T-cell (primary cell): ENCODE measurements at regions not wholly inside any gene's neighbourhood (a gene's known extent, or its start where the extent isn't known, plus 50 kb on each side); places are given as distances from the start of the nearest gene placed in this dataset.

Source experiments
- ATAC-seq, 4 experiments: fragments of 200-7000 bp in 3 of 4; fragments of 150-1000 bp in 1 of 4; cut with Tn5 transposase; replicated peaks in 1 of 4; 1 replicate in 3 of 4; 2 replicates in 1 of 4; pipeline ENCODE4 v1.10.0; 2021; ENCODE audit warnings: moderate library complexity in 3 of 4, mild to moderate bottlenecking in 2 of 4, moderate number of reproducible peaks in 1 of 4
- CTCF ChIA-PET, 2 donors: fragments of 300-600 bp; sonication (Branson Sonifier 250); formaldehyde crosslinking; loops; one replicate each; lab custom pipeline; 2022; ENCODE audit warnings: antibody characterized with exemption in 2 of 2; lab: Charles Lee
- POLR2A ChIA-PET, 2 donors: fragments of 300-600 bp; sonication (Branson Sonifier 250); formaldehyde crosslinking; loops; one replicate each; lab custom pipeline; 2022; ENCODE audit warnings: antibody characterized with exemption in 2 of 2; lab: Charles Lee
- DNase-seq, 35 experiments: peaks; one replicate each; pipeline versions ENCODE4 v3.0.0 to v3.0.0-alpha.2; 2013 to 2023
- H3K27ac ChIP-seq: one replicate; pipeline ENCODE4 v1.5.1; 2013; ENCODE audit warnings: low read length
- H3K27me3 ChIP-seq, 2 experiments: replicated peaks in 1 of 2; 1 replicate in 1 of 2; 2 replicates in 1 of 2; pipeline versions ENCODE4 v1.6.1 to v1.7.0; 2013; ENCODE audit warnings: low read length in 1 of 2, mixed read lengths in 1 of 2; ENCODE audit not compliant: control insufficient read depth in 2 of 2, insufficient read depth in 2 of 2; ENCODE audit errors: extremely low read depth in 1 of 2
- H3K36me3 ChIP-seq, 2 donors: 1 replicate in 1 of 2; 2 replicates in 1 of 2; pipeline versions ENCODE4 v1.6.1 to v1.7.0; 2013; ENCODE audit warnings: low read length in 1 of 2; ENCODE audit not compliant: control insufficient read depth in 2 of 2, insufficient read depth in 1 of 2; ENCODE audit errors: extremely low read depth in 1 of 2
- H3K4me1 ChIP-seq, 2 experiments: 1 replicate in 1 of 2; 2 replicates in 1 of 2; pipeline versions ENCODE4 v1.6.1 to v1.7.0; 2013; ENCODE audit warnings: low read length in 2 of 2, mixed read lengths in 1 of 2; ENCODE audit not compliant: insufficient read depth in 2 of 2, control insufficient read depth in 1 of 2; ENCODE audit errors: extremely low read depth in 1 of 2
- H3K4me3 ChIP-seq, 2 donors: 1 replicate in 1 of 2; 2 replicates in 1 of 2; pipeline versions ENCODE4 v1.5.1 to v1.7.0; 2013; ENCODE audit warnings: mild to moderate bottlenecking in 2 of 2, low read length in 1 of 2, moderate library complexity in 1 of 2; ENCODE audit not compliant: control insufficient read depth in 1 of 2; ENCODE audit errors: extremely low read depth in 1 of 2
- H3K9me3 ChIP-seq: 2 replicates; pipeline ENCODE4 v1.7.0; 2013
- H3K27ac Mint-ChIP-seq, 2 donors: one replicate each; pipeline ENCODE4 v1.8.0; 2020 to 2021; ENCODE audit warnings: mild to moderate bottlenecking in 2 of 2, mixed read lengths in 2 of 2
- H3K27me3 Mint-ChIP-seq, 2 donors: one replicate each; pipeline ENCODE4 v1.8.0; 2021 to 2022; ENCODE audit warnings: mixed read lengths in 2 of 2
- H3K36me3 Mint-ChIP-seq: one replicate; pipeline ENCODE4 v1.8.0; 2021; ENCODE audit warnings: mixed read lengths
- H3K4me1 Mint-ChIP-seq, 3 donors: one replicate each; pipeline ENCODE4 v1.8.0; 2020 to 2022; ENCODE audit warnings: mixed read lengths in 3 of 3, mild to moderate bottlenecking in 1 of 3
- H3K4me3 Mint-ChIP-seq, 3 donors: one replicate each; pipeline ENCODE4 v1.8.0; 2020 to 2022; ENCODE audit warnings: mild to moderate bottlenecking in 3 of 3, mixed read lengths in 3 of 3, moderate library complexity in 3 of 3
- H3K9me3 Mint-ChIP-seq, 3 donors: one replicate each; pipeline ENCODE4 v1.8.0; 2020 to 2022; ENCODE audit warnings: mixed read lengths in 3 of 3
- WGBS: methylation state at CpG from one replicate; pipeline ENCODE4 v1.1.5; 2013; ENCODE audit warnings: missing lambda C conversion rate; ENCODE audit not compliant: insufficient coverage; 5-methylcytosine and 5-hydroxymethylcytosine counted together

- Mint-ChIP-seq H3K4me3 (no peak overlapping the region), H3K27ac (no peak overlapping the region), H3K27me3 (peaks cover 0 to under 1% of the 10 kb centered on the region in 2 donors), H3K4me1 (no peaks in the 10 kb centered on the region), H3K9me3 (peaks cover 11 to 36% (median 15%) of the 10 kb centered on the region in 3 donors), H3K36me3 (peaks cover 7% of the 10 kb centered on the region)
- no peaks in the 10 kb centered on the region for H3K27me3 ChIP-seq
- ChIA-PET CTCF (no interaction called here), POLR2A (no interaction called here)
- H3K9me3 ChIP-seq = peaks cover 2% of the 10 kb centered on the region
- DNase-seq = no peak
- no peaks in the 10 kb centered on the region for H3K36me3 ChIP-seq
- 80% methylated on average over 1 of the region's 4 CpGs for WGBS
- H3K27ac ChIP-seq = no peak overlapping the region
- ATAC-seq = no peak
- no peaks in the 10 kb centered on the region for H3K4me1 ChIP-seq
- H3K4me3 ChIP-seq = no peak overlapping the region
Measured at GRCh38 chr7:17697128-17697881, 243.0 kb downstream of the SNX13 start.

GRCh38 chr7:17699696-17700095 lies 240.6 kb downstream of the SNX13 start:
- ChIA-PET POLR2A (no interaction called here), CTCF (no interaction called here)
- no peaks in the 10 kb centered on the region for H3K4me1 ChIP-seq
- H3K9me3 ChIP-seq = peaks cover 2% of the 10 kb centered on the region
- DNase-seq (no peak), ATAC-seq (no peak)
- H3K27me3 ChIP-seq = no peaks in the 10 kb centered on the region
- H3K4me1 Mint-ChIP-seq = no peaks in the 10 kb centered on the region
- H3K27me3 Mint-ChIP-seq = peaks cover 0 to 2% of the 10 kb centered on the region in 2 donors
- H3K27ac ChIP-seq = no peak overlapping the region
- H3K4me3 Mint-ChIP-seq = no peak overlapping the region
- H3K4me3 ChIP-seq = no peak overlapping the region
- H3K27ac Mint-ChIP-seq = no peak overlapping the region
- H3K36me3 Mint-ChIP-seq = peaks cover 7% of the 10 kb centered on the region
- peaks cover 11 to 36% (median 15%) of the 10 kb centered on the region in 3 donors for H3K9me3 Mint-ChIP-seq
- no peaks in the 10 kb centered on the region for H3K36me3 ChIP-seq

GRCh38 chr7:17700138-17700537 lies 240.2 kb downstream of the SNX13 start:
- Mint-ChIP-seq H3K27me3 (peaks cover 0 to 2% of the 10 kb centered on the region in 2 donors), H3K9me3 (peaks cover 11 to 36% (median 15%) of the 10 kb centered on the region in 3 donors), H3K4me1 (no peaks in the 10 kb centered on the region), H3K36me3 (peaks cover 7% of the 10 kb centered on the region), H3K4me3 (no peak overlapping the region), H3K27ac (no peak overlapping the region)
- Histone ChIP-seq H3K36me3 (no peaks in the 10 kb centered on the region), H3K9me3 (peaks cover 2% of the 10 kb centered on the region), H3K4me3 (no peak overlapping the region), H3K27ac (no peak overlapping the region), H3K4me1 (no peaks in the 10 kb centered on the region), H3K27me3 (no peaks in the 10 kb centered on the region)
- CTCF ChIA-PET = no interaction called here
- POLR2A ChIA-PET = no interaction called here
- ATAC-seq = no peak
- WGBS = 100% methylated on average over 1 of the region's 3 CpGs
- DNase-seq = no peak

- no peak overlapping the region for H3K4me3 Mint-ChIP-seq
- CTCF ChIA-PET = interaction anchor here (0.5 to 1.1 kb wide), 3 partner anchors 636 to 1923 kb away, joined by 3 to 9 read pairs (median 5); no protein-coding TSS in a partner anchor
Measured at GRCh38 chr7:17706275-17706674, 234.0 kb downstream of the SNX13 start.

GRCh38 chr7:17706734-17707133 lies 233.6 kb downstream of the SNX13 start:
- Mint-ChIP-seq H3K27me3 (peaks cover 0 to 2% of the 10 kb centered on the region in 2 donors), H3K36me3 (no peaks in the 10 kb centered on the region), H3K4me3 (no peak overlapping the region), H3K27ac (no peak overlapping the region), H3K9me3 (no peaks in the 10 kb centered on the region), H3K4me1 (no peaks in the 10 kb centered on the region)
- ChIA-PET CTCF (interaction anchor here (0.5 to 1.1 kb wide), 3 partner anchors 636 to 1922 kb away, joined by 3 to 9 read pairs (median 5); no protein-coding TSS in a partner anchor), POLR2A (no interaction called here)
- H3K27me3 ChIP-seq = no peaks in the 10 kb centered on the region
- DNase-seq (peak in 15 of 35 experiments; percentile 1 to 47 (median 5)), ATAC-seq (peak in 1 of 4 experiments; percentile 48)
- 22% methylated on average over 2 of the region's 3 CpGs for WGBS
- H3K4me3 ChIP-seq = no peak overlapping the region
- H3K9me3 ChIP-seq = no peaks in the 10 kb centered on the region
- no peak overlapping the region for H3K27ac ChIP-seq
- no peaks in the 10 kb centered on the region for H3K36me3 ChIP-seq
- no peaks in the 10 kb centered on the region for H3K4me1 ChIP-seq

More at GRCh38 chr7:17706275-17706674, 234.0 kb downstream of the SNX13 start:
- DNase-seq = no peak
- Histone ChIP-seq H3K4me3 (no peak overlapping the region), H3K4me1 (no peaks in the 10 kb centered on the region), H3K9me3 (no peaks in the 10 kb centered on the region), H3K27ac (no peak overlapping the region), H3K36me3 (no peaks in the 10 kb centered on the region), H3K27me3 (no peaks in the 10 kb centered on the region)
- no peak for ATAC-seq
- Mint-ChIP-seq H3K4me1 (no peaks in the 10 kb centered on the region), H3K9me3 (peaks cover 0 to 2% (median 0%) of the 10 kb centered on the region in 3 donors), H3K27ac (no peak overlapping the region), H3K27me3 (peaks cover 0 to 2% of the 10 kb centered on the region in 2 donors), H3K36me3 (no peaks in the 10 kb centered on the region)
- POLR2A ChIA-PET = no interaction called here
- 40% methylated on average over 1 of the region's 4 CpGs for WGBS

GRCh38 chr7:17709127-17709526 lies 231.2 kb downstream of the SNX13 start:
- Mint-ChIP-seq H3K4me3 (no peak overlapping the region), H3K27ac (no peak overlapping the region), H3K36me3 (no peaks in the 10 kb centered on the region), H3K27me3 (no peaks in the 10 kb centered on the region), H3K4me1 (no peaks in the 10 kb centered on the region), H3K9me3 (no peaks in the 10 kb centered on the region)
- ATAC-seq (no peak), DNase-seq (no peak)
- Histone ChIP-seq H3K36me3 (no peaks in the 10 kb centered on the region), H3K4me1 (no peaks in the 10 kb centered on the region), H3K4me3 (no peak overlapping the region), H3K27me3 (no peaks in the 10 kb centered on the region), H3K27ac (no peak overlapping the region), H3K9me3 (no peaks in the 10 kb centered on the region)
- WGBS = no CpG with 5 or more reads among the region's 1 CpG
- POLR2A ChIA-PET = interaction anchor here in 1 of 2 donors (0.7 kb wide), 1 partner anchor 186 kb away, joined by 11 read pairs; no protein-coding TSS in a partner anchor
- CTCF ChIA-PET = interaction anchor here in 1 of 2 donors (1.2 kb wide), 1 partner anchor 34 kb away, joined by 6 read pairs; no protein-coding TSS in a partner anchor
